Activated CD8-positive, alpha-beta T cell treated with anti-CD3 and anti-CD28 coated beads for 36 hours (primary cell): ENCODE measurements at regions not wholly inside any gene's neighbourhood (a gene's known extent, or its start where the extent isn't known, plus 50 kb on each side); places are given as distances from the start of the nearest gene placed in this dataset.

Source experiments
- ATAC-seq: fragments of 200-7000 bp; cut with Tn5 transposase; one replicate; pipeline ENCODE4 v1.10.0; 2021; ENCODE audit warnings: mild to moderate bottlenecking, moderate library complexity
- CTCF ChIA-PET: fragments of 350-600 bp; sonication (Branson Sonifier 250); formaldehyde crosslinking; loops from one replicate; lab custom pipeline; 2021; ENCODE audit warnings: antibody characterized with exemption; lab: Charles Lee
- POLR2A ChIA-PET: fragments of 350-600 bp; sonication (Branson Sonifier 250); formaldehyde crosslinking; loops from one replicate; lab custom pipeline; 2021; ENCODE audit warnings: antibody characterized with exemption; lab: Charles Lee
- DNase-seq: peaks from one replicate; pipeline ENCODE4 v3.0.0-alpha.2; 2020
- H3K27ac Mint-ChIP-seq: one replicate; pipeline ENCODE4 v1.8.0; 2021; ENCODE audit warnings: mild to moderate bottlenecking, mixed read lengths
- H3K27me3 Mint-ChIP-seq: one replicate; pipeline ENCODE4 v1.8.0; 2021; ENCODE audit warnings: mixed read lengths
- H3K36me3 Mint-ChIP-seq: one replicate; pipeline ENCODE4 v1.8.0; 2021; ENCODE audit warnings: low read depth, mixed read lengths
- H3K4me1 Mint-ChIP-seq: one replicate; pipeline ENCODE4 v1.8.0; 2021; ENCODE audit warnings: low read depth, mixed read lengths
- H3K4me3 Mint-ChIP-seq: one replicate; pipeline ENCODE4 v1.8.0; 2021; ENCODE audit warnings: mild to moderate bottlenecking, moderate library complexity, mixed read lengths
- H3K9me3 Mint-ChIP-seq: one replicate; pipeline ENCODE4 v1.8.0; 2021; ENCODE audit warnings: mixed read lengths
- CTCF ChIP-seq: fragments of 200-600 bp; IDR thresholded peaks from one replicate; pipeline ENCODE4 v1.8.0; 2022; ENCODE audit warnings: antibody characterized with exemption, mild to moderate bottlenecking
- intact Hi-C: fragments of 100-400 bp; cut with micrococcal nuclease; formaldehyde crosslinking; loops from one replicate; pipeline ENCODE4 v1.10.0; 2022

- Mint-ChIP-seq H3K27me3 (peaks cover 4% of the 10 kb centered on the region), H3K36me3 (no peaks in the 10 kb centered on the region), H3K9me3 (peaks cover 2% of the 10 kb centered on the region), H3K4me3 (no peak overlapping the region), H3K4me1 (no peaks in the 10 kb centered on the region), H3K27ac (no peak overlapping the region)
- no peak for TF ChIP-seq CTCF
- ChIA-PET POLR2A (no interaction called here), CTCF (no interaction called here)
- intact Hi-C loops: no loop called here
- no peak for DNase-seq
- no peak for ATAC-seq
These were observed 72.4 kb upstream of the CXCL12 start for GRCh38 chr10:44457259-44457658.

- intact Hi-C loops: no loop called here
- CTCF ChIA-PET: no interaction called here
- ATAC-seq: no peak
- no peak for TF ChIP-seq CTCF
- no peak overlapping the region for H3K4me3 Mint-ChIP-seq
- no peaks in the 10 kb centered on the region for H3K4me1 Mint-ChIP-seq
- POLR2A ChIA-PET: no interaction called here
- DNase-seq: no peak
- H3K9me3 Mint-ChIP-seq: peaks cover 2% of the 10 kb centered on the region
- no peaks in the 10 kb centered on the region for H3K36me3 Mint-ChIP-seq
- H3K27me3 Mint-ChIP-seq: peaks cover 4% of the 10 kb centered on the region
- no peak overlapping the region for H3K27ac Mint-ChIP-seq
These were observed 73.9 kb upstream of the CXCL12 start for GRCh38 chr10:44458671-44459413.

GRCh38 chr10:44459671-44460070 lies 74.8 kb upstream of the CXCL12 start:
- peaks cover 2% of the 10 kb centered on the region for H3K9me3 Mint-ChIP-seq
- peaks cover 4% of the 10 kb centered on the region for H3K27me3 Mint-ChIP-seq
- CTCF ChIA-PET: no interaction called here
- no peak overlapping the region for H3K27ac Mint-ChIP-seq
- POLR2A ChIA-PET: no interaction called here
- H3K4me1 Mint-ChIP-seq: no peaks in the 10 kb centered on the region
- no peak for TF ChIP-seq CTCF
- no peaks in the 10 kb centered on the region for H3K36me3 Mint-ChIP-seq
- no peak overlapping the region for H3K4me3 Mint-ChIP-seq
- DNase-seq (no peak), ATAC-seq (no peak)
- intact Hi-C loops: no loop called here

GRCh38 chr10:44460416-44460815 lies 75.5 kb upstream of the CXCL12 start:
- Mint-ChIP-seq H3K4me3 (no peak overlapping the region), H3K9me3 (no peaks in the 10 kb centered on the region), H3K27ac (no peak overlapping the region), H3K4me1 (no peaks in the 10 kb centered on the region), H3K36me3 (no peaks in the 10 kb centered on the region), H3K27me3 (peaks cover 3% of the 10 kb centered on the region)
- intact Hi-C loops: no loop called here
- ATAC-seq (no peak), DNase-seq (no peak)
- no peak for TF ChIP-seq CTCF
- ChIA-PET CTCF (no interaction called here), POLR2A (interaction anchor here (0.9 kb wide), 1 partner anchor 11 kb away, joined by 3 read pairs; no protein-coding TSS in a partner anchor)

GRCh38 chr10:44462338-44462914 lies 77.5 kb upstream of the CXCL12 start:
- intact Hi-C loops: no loop called here
- DNase-seq (no peak), ATAC-seq (no peak)
- Mint-ChIP-seq H3K27ac (no peak overlapping the region), H3K36me3 (no peaks in the 10 kb centered on the region), H3K4me1 (no peaks in the 10 kb centered on the region), H3K4me3 (no peak overlapping the region), H3K9me3 (no peaks in the 10 kb centered on the region), H3K27me3 (peaks cover 8% of the 10 kb centered on the region)
- POLR2A ChIA-PET: no interaction called here
- CTCF ChIA-PET: no interaction called here
- no peak for TF ChIP-seq CTCF
